Body of pancreas (tissue), 4 donors: ENCODE measurements at regions not wholly inside any gene's neighbourhood (a gene's known extent, or its start where the extent isn't known, plus 50 kb on each side); places are given as distances from the start of the nearest gene placed in this dataset.

Source experiments
- ATAC-seq: fragments of 150-250 bp; one replicate; pipeline ENCODE4 v1.9.1; 2016
- DNase-seq, 4 donors: peaks; one replicate each; pipeline ENCODE4 v3.0.0-alpha.2; 2019
- H3K27ac ChIP-seq, 4 donors: fragments of 200-600 bp; sonication (generic); 1 replicate in 3 of 4; 2 replicates in 1 of 4; pipeline versions ENCODE4 v1.5.1 to v1.6.1; 2016 to 2019; ENCODE audit warnings: mild to moderate bottlenecking in 1 of 4, mixed read lengths in 1 of 4, moderate library complexity in 1 of 4
- H3K27me3 ChIP-seq, 2 donors: fragments of 200-600 bp; sonication (generic); one replicate each; pipeline ENCODE4 v1.6.0; 2016; ENCODE audit warnings: mild to moderate bottlenecking in 1 of 2
- H3K36me3 ChIP-seq, 2 donors: fragments of 200-600 bp; sonication (generic); replicated peaks in 1 of 2; 2 replicates each; pipeline ENCODE4 v1.5.1; 2016; ENCODE audit warnings: low read depth in 2 of 2; ENCODE audit not compliant: insufficient read depth in 1 of 2
- H3K4me1 ChIP-seq: fragments of 200-600 bp; sonication (generic); one replicate; pipeline ENCODE4 v1.6.0; 2016
- H3K4me3 ChIP-seq, 2 donors: fragments of 200-600 bp; sonication (generic); 1 replicate in 1 of 2; 2 replicates in 1 of 2; pipeline ENCODE4 v1.5.1; 2016 to 2019
- H3K9me3 ChIP-seq, 3 donors: fragments of 200-600 bp; sonication (generic); 1 replicate in 2 of 3; 2 replicates in 1 of 3; pipeline ENCODE4 v1.5.1; 2016
- CTCF ChIP-seq, 7 experiments: fragments of 450-650 bp in 4 of 7; fragments of 200-600 bp in 3 of 7; sonication (generic) in 3 of 7; IDR thresholded peaks; one replicate each; pipeline ENCODE4 v1.5.1; 2016 to 2019; ENCODE audit warnings: antibody characterized with exemption in 7 of 7
- POLR2A ChIP-seq, 3 donors: fragments of 450-650 bp; IDR thresholded peaks; one replicate each; pipeline ENCODE4 v1.6.1; 2016; ENCODE audit warnings: antibody characterized with exemption in 3 of 3, mild to moderate bottlenecking in 2 of 3
- WGBS, 2 donors: methylation state at CpG; one replicate each; pipeline ENCODE4 v1.1.5; 2017; 5-methylcytosine and 5-hydroxymethylcytosine counted together
- intact Hi-C: fragments of 100-400 bp; cut with DNase I; formaldehyde crosslinking; loops from one replicate; pipeline ENCODE4 v1.15.1; 2023

- H3K27me3 ChIP-seq: no peaks in the 10 kb centered on the region
- intact Hi-C loops: no loop called here
- no peaks in the 10 kb centered on the region for H3K36me3 ChIP-seq
- TF ChIP-seq POLR2A (IDR thresholded peaks at IDR 0.05) (no peak), CTCF (IDR thresholded peaks at IDR 0.05) (no peak)
- no peak overlapping the region for H3K4me3 ChIP-seq
- H3K9me3 ChIP-seq: no peaks in the 10 kb centered on the region
- H3K27ac ChIP-seq: peak overlapping the region in 3 of 4 donors; percentile 76 to 84 (median 78)
- 69 to 80% methylated on average over 7 of the region's 7 CpGs for WGBS, 2 donors
- no peak for DNase-seq
- ATAC-seq: no peak
- H3K4me1 ChIP-seq: peaks cover 54% of the 10 kb centered on the region
These were observed 187.7 kb downstream of the FOXO1 start for GRCh38 chr13:40478775-40479174.

- ATAC-seq: no peak
- H3K27ac ChIP-seq: peak overlapping the region; percentile 60 to 84 (median 77)
- WGBS, 2 donors: 86% methylated on average over 27 to 28 of the region's 28 CpGs
- TF ChIP-seq POLR2A (IDR thresholded peaks at IDR 0.05): no peak
- H3K27me3 ChIP-seq: no peaks in the 10 kb centered on the region
- intact Hi-C loops: no loop called here
- peaks cover 54% of the 10 kb centered on the region for H3K4me1 ChIP-seq
- no peak overlapping the region for H3K4me3 ChIP-seq
- H3K9me3 ChIP-seq: no peaks in the 10 kb centered on the region
- peak in 2 of 4 donors; percentile 16 to 44 for DNase-seq
- no peaks in the 10 kb centered on the region for H3K36me3 ChIP-seq
These were observed 187.1 kb downstream of the FOXO1 start for GRCh38 chr13:40479196-40479845.

- H3K4me1 ChIP-seq: peaks cover 60% of the 10 kb centered on the region
- WGBS, 2 donors: 39% methylated on average over 19 of the region's 19 CpGs
- DNase-seq: peak; percentile 35 to 66 (median 60)
These were observed 186.2 kb downstream of the FOXO1 start for GRCh38 chr13:40480012-40480914.

GRCh38 chr13:40480915-40481516 lies 185.4 kb downstream of the FOXO1 start:
- WGBS, 2 donors: 85 to 90% methylated on average over 11 to 12 of the region's 12 CpGs
- DNase-seq (no peak), ATAC-seq (no peak)
- H3K27ac ChIP-seq: peak overlapping the region; percentile 60 to 84 (median 77)
- no peaks in the 10 kb centered on the region for H3K9me3 ChIP-seq
- intact Hi-C loops: no loop called here
- no peaks in the 10 kb centered on the region for H3K36me3 ChIP-seq
- peaks cover 56% of the 10 kb centered on the region for H3K4me1 ChIP-seq
- TF ChIP-seq CTCF (IDR thresholded peaks at IDR 0.05): no peak
- TF ChIP-seq POLR2A (IDR thresholded peaks at IDR 0.05): no peak
- no peak overlapping the region for H3K4me3 ChIP-seq
- H3K27me3 ChIP-seq: no peaks in the 10 kb centered on the region

More at GRCh38 chr13:40480012-40480914, 186.2 kb downstream of the FOXO1 start:
- ATAC-seq: peak; percentile 75
- Histone ChIP-seq H3K27ac (peak overlapping the region; percentile 60 to 84 (median 77)), H3K9me3 (no peaks in the 10 kb centered on the region), H3K36me3 (no peaks in the 10 kb centered on the region), H3K27me3 (no peaks in the 10 kb centered on the region), H3K4me3 (no peak overlapping the region)
- intact Hi-C loops: no loop called here
- TF ChIP-seq POLR2A (IDR thresholded peaks at IDR 0.05) (no peak), CTCF (IDR thresholded peaks at IDR 0.05) (no peak)

GRCh38 chr13:40483601-40484000 lies 182.8 kb downstream of the FOXO1 start:
- DNase-seq: peak in 3 of 4 donors; percentile 32 to 51 (median 36)
- no peaks in the 10 kb centered on the region for H3K36me3 ChIP-seq
- no peaks in the 10 kb centered on the region for H3K27me3 ChIP-seq
- intact Hi-C loops: no loop called here
- no peak overlapping the region for H3K4me3 ChIP-seq
- H3K27ac ChIP-seq: no peak overlapping the region
- peaks cover 32% of the 10 kb centered on the region for H3K4me1 ChIP-seq
- no peak for ATAC-seq
- 89 to 93% methylated on average over 9 to 13 of the region's 13 CpGs for WGBS, 2 donors
- TF ChIP-seq CTCF (IDR thresholded peaks at IDR 0.05) (no peak), POLR2A (IDR thresholded peaks at IDR 0.05) (no peak)
- H3K9me3 ChIP-seq: no peaks in the 10 kb centered on the region
